Liver (tissue), 8 donors: ENCODE measurements at regions not wholly inside any gene's neighbourhood (a gene's known extent, or its start where the extent isn't known, plus 50 kb on each side); places are given as distances from the start of the nearest gene placed in this dataset.

Source experiments
- DNase-seq: peaks from one replicate; pipeline ENCODE4 v3.0.0-alpha.2; 2017; ENCODE audit warnings: low spot score
- H3K27ac ChIP-seq, 2 donors: one replicate each; pipeline ENCODE4 v1.7.0; 2013; ENCODE audit warnings: inconsistent platforms in 2 of 2, low read length in 2 of 2, control low read depth in 1 of 2, low read depth in 1 of 2, mild to moderate bottlenecking in 1 of 2
- H3K27me3 ChIP-seq, 4 donors: one replicate each; pipeline versions ENCODE4 v1.6.1 to v1.7.0; 2013; ENCODE audit warnings: low read length in 3 of 4, inconsistent platforms in 1 of 4, mild to moderate bottlenecking in 1 of 4, moderate library complexity in 1 of 4; ENCODE audit not compliant: control insufficient read depth in 4 of 4, insufficient read depth in 4 of 4
- H3K36me3 ChIP-seq, 4 donors: one replicate each; pipeline versions ENCODE4 v1.6.1 to v1.7.0; 2013; ENCODE audit warnings: low read length in 3 of 4, mild to moderate bottlenecking in 3 of 4, low read depth in 1 of 4, moderate library complexity in 1 of 4; ENCODE audit not compliant: control insufficient read depth in 4 of 4, insufficient read depth in 3 of 4
- H3K4me1 ChIP-seq, 4 donors: one replicate each; pipeline versions ENCODE4 v1.6.1 to v1.7.0; 2013; ENCODE audit warnings: low read length in 3 of 4, mild to moderate bottlenecking in 3 of 4, moderate library complexity in 1 of 4; ENCODE audit not compliant: control insufficient read depth in 4 of 4, insufficient read depth in 4 of 4
- H3K4me3 ChIP-seq, 3 donors: one replicate each; pipeline versions ENCODE4 v1.6.1 to v1.7.0; 2013; ENCODE audit warnings: low read length in 3 of 3, control low read depth in 1 of 3, low read depth in 1 of 3, mild to moderate bottlenecking in 1 of 3
- H3K9ac ChIP-seq, 2 donors: one replicate each; pipeline ENCODE4 v1.7.0; 2013; ENCODE audit warnings: low read length in 2 of 2, mild to moderate bottlenecking in 2 of 2, moderate library complexity in 2 of 2, control low read depth in 1 of 2, low read depth in 1 of 2
- H3K9me3 ChIP-seq, 4 donors: one replicate each; pipeline versions ENCODE4 v1.6.1 to v1.7.0; 2013; ENCODE audit warnings: low read length in 3 of 4; ENCODE audit not compliant: control insufficient read depth in 4 of 4
- EGR1 ChIP-seq, 2 donors: IDR thresholded peaks; 2 replicates each; pipeline ENCODE4 v1.6.1; 2016 to 2018; ENCODE audit warnings: antibody characterized with exemption in 2 of 2, low read depth in 2 of 2
- FOXA1 ChIP-seq: IDR thresholded peaks from 2 replicates; pipeline ENCODE4 v1.6.1; 2016; ENCODE audit warnings: antibody characterized with exemption
- FOXA2 ChIP-seq: IDR thresholded peaks from 2 replicates; pipeline ENCODE4 v1.6.1; 2016; ENCODE audit warnings: antibody characterized with exemption
- GABPA ChIP-seq, 2 donors: IDR thresholded peaks in 1 of 2; conservative IDR thresholded peaks in 1 of 2; 2 replicates each; pipeline ENCODE4 v1.6.1; 2016; ENCODE audit warnings: antibody characterized with exemption in 2 of 2, mild to moderate bottlenecking in 1 of 2, moderate library complexity in 1 of 2
- HNF4A ChIP-seq, 2 donors: conservative IDR thresholded peaks; 2 replicates each; pipeline ENCODE4 v1.6.1; 2016; ENCODE audit warnings: antibody characterized with exemption in 2 of 2, mild to moderate bottlenecking in 2 of 2
- HNF4G ChIP-seq: IDR thresholded peaks from 2 replicates; pipeline ENCODE4 v1.6.1; 2016; ENCODE audit warnings: antibody characterized with exemption
- JUND ChIP-seq, 2 donors: IDR thresholded peaks; 2 replicates each; pipeline ENCODE4 v1.6.1; 2016; ENCODE audit warnings: antibody characterized with exemption in 2 of 2
- NR2F2 ChIP-seq: IDR thresholded peaks from 2 replicates; pipeline ENCODE4 v1.6.1; 2016; ENCODE audit warnings: antibody characterized with exemption
- RAD21 ChIP-seq, 2 donors: IDR thresholded peaks; 2 replicates each; pipeline ENCODE4 v1.6.1; 2016; ENCODE audit warnings: antibody characterized with exemption in 2 of 2, mild to moderate bottlenecking in 2 of 2
- RXRA ChIP-seq, 2 donors: IDR thresholded peaks; 2 replicates each; pipeline ENCODE4 v1.6.1; 2017 to 2018; ENCODE audit warnings: antibody characterized with exemption in 2 of 2, mild to moderate bottlenecking in 1 of 2
- SP1 ChIP-seq: IDR thresholded peaks from 2 replicates; pipeline ENCODE4 v1.6.1; 2018; ENCODE audit warnings: antibody characterized with exemption, mild to moderate bottlenecking
- TAF1 ChIP-seq: conservative IDR thresholded peaks from 2 replicates; pipeline ENCODE4 v1.6.1; 2016; ENCODE audit warnings: antibody characterized with exemption, mild to moderate bottlenecking
- YY1 ChIP-seq: IDR thresholded peaks from 2 replicates; pipeline ENCODE4 v1.6.1; 2016; ENCODE audit warnings: antibody characterized with exemption, mild to moderate bottlenecking
- WGBS: extraction: QIAGEN DNeasy Blood & Tissue Kit; methylation state at CpG from one replicate; pipeline ENCODE4 v1.1.7; 2013; 5-methylcytosine and 5-hydroxymethylcytosine counted together
- TF ChIP-seq, protein P1 (sequence below): IDR thresholded peaks from 2 replicates; pipeline ENCODE4 v1.6.1; 2016; ENCODE audit warnings: antibody characterized with exemption
- TF ChIP-seq, protein P2 (sequence below): fragments of 150-350 bp; IDR thresholded peaks from 2 replicates; pipeline ENCODE4 v1.5.1; 2017; ENCODE audit warnings: improper control_type of control experiment, low read depth, low read length; ENCODE audit not compliant: missing input control
- TF ChIP-seq, protein P3 (sequence below): IDR thresholded peaks from 2 replicates; pipeline ENCODE4 v1.6.1; 2016; ENCODE audit warnings: antibody characterized with exemption
- TF ChIP-seq, protein P4 (sequence below): IDR thresholded peaks from 2 replicates; pipeline ENCODE4 v1.6.1; 2016; ENCODE audit warnings: antibody characterized with exemption
- donor health status: healthy.
- donor health status: healthy.
- donor health status: healthy.
- donor health status: healthy.
- donor health status: healthy.

DNA sequence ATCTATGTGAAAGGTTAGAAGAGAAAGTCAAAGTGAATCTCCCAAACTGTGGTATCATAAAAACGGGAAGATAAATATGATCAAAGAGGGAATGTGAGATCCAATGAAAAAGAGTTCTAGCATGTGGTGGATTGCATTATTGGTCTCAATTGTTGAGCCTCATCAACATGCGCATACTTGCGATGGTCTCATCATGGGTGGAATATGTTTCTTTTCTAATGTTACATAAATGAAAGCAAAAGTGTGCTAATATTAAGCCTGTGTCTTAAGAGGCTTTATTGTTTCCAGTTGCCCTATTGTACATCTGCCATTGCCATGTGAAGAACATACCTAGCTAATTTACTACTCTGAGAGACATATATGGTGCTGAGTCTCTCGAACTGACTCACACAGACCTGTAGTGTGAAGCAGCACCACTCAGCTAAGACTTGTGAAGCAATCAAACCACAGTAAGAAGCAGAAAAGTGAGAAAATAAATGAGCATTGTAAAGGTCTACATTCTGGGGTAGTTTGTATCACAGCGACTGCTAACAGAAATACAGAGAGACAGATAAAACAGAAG, 645.5 kb upstream of the PCDH15 start:
- Histone ChIP-seq H3K4me3 (no peak overlapping the region), H3K9me3 (no peaks in the 10 kb centered on the region), H3K9ac (no peak overlapping the region), H3K36me3 (no peaks in the 10 kb centered on the region), H3K27me3 (no peaks in the 10 kb centered on the region), H3K27ac (no peak overlapping the region), H3K4me1 (no peaks in the 10 kb centered on the region)
- 82% methylated on average over 5 of the region's 5 CpGs for WGBS
- no peak for TF ChIP-seq GABPA (IDR thresholded peaks at IDR 0.05 in 1 of 2, conservative IDR thresholded peaks at IDR 0.05 in 1 of 2)
- DNase-seq: no peak

DNA sequence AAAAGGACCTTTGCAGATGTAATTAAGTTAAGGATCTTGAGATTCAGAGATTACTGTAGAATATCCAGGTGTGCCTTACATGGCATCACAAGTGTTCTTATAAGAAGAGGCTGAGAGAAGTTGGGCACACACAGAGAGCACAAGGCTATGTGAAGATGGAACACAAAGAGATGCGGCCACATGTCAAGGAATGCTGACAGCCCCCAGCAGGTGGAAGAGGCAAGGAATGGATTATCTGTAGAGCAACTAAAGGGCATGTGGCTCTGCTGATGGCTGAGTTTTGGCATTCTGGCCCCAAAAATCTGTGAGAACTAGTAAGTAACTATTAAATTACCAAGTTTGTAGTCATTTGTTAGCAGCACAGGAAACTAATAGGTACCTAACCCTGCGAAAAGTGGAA, 640.7 kb upstream of the PCDH15 start:
- H3K36me3 ChIP-seq: no peaks in the 10 kb centered on the region
- DNase-seq: no peak
- TF ChIP-seq SP1 (no peak), NR2F2 (no peak), HNF4A (conservative IDR thresholded peaks at IDR 0.05) (no peak), FOXA2 (no peak), YY1 (no peak), RAD21 (IDR thresholded peaks at IDR 0.05) (no peak), HNF4G (no peak), GABPA (IDR thresholded peaks at IDR 0.05 in 1 of 2, conservative IDR thresholded peaks at IDR 0.05 in 1 of 2) (no peak)
- TF ChIP-seq, protein P1, sequence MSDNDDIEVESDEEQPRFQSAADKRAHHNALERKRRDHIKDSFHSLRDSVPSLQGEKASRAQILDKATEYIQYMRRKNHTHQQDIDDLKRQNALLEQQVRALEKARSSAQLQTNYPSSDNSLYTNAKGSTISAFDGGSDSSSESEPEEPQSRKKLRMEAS: no peak
- TF ChIP-seq, protein P2, sequence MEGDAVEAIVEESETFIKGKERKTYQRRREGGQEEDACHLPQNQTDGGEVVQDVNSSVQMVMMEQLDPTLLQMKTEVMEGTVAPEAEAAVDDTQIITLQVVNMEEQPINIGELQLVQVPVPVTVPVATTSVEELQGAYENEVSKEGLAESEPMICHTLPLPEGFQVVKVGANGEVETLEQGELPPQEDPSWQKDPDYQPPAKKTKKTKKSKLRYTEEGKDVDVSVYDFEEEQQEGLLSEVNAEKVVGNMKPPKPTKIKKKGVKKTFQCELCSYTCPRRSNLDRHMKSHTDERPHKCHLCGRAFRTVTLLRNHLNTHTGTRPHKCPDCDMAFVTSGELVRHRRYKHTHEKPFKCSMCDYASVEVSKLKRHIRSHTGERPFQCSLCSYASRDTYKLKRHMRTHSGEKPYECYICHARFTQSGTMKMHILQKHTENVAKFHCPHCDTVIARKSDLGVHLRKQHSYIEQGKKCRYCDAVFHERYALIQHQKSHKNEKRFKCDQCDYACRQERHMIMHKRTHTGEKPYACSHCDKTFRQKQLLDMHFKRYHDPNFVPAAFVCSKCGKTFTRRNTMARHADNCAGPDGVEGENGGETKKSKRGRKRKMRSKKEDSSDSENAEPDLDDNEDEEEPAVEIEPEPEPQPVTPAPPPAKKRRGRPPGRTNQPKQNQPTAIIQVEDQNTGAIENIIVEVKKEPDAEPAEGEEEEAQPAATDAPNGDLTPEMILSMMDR: no peak
- WGBS: 69% methylated on average over 2 of the region's 2 CpGs
- no peaks in the 10 kb centered on the region for H3K4me1 ChIP-seq
- H3K9me3 ChIP-seq: no peaks in the 10 kb centered on the region
- no peaks in the 10 kb centered on the region for H3K27me3 ChIP-seq
- H3K9ac ChIP-seq: no peak overlapping the region
- H3K4me3 ChIP-seq: no peak overlapping the region
- H3K27ac ChIP-seq: no peak overlapping the region

DNA sequence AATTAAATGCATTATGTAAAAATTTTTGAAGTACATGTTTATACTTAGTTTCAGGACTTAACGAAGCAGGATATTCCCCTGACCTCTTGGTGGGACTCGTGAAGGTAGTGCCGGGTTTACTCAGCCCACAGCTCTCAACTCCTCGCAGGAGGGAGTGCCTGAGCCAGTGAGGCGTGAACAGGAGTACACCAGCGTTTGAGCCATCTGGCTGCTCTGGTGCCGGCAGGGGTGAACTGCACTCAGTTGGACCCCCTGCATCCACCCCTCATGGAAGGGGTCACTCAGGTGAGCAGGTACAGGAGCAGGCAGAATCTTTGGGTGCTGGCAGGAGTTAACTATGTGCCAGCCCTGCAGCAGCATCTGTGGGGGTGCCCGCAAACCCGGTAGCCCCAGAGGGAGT, 625.1 kb upstream of the PCDH15 start:
- peaks cover 0 to 2% (median 0%) of the 10 kb centered on the region in 4 donors for H3K9me3 ChIP-seq
- H3K9ac ChIP-seq: no peak overlapping the region
- H3K27me3 ChIP-seq: no peaks in the 10 kb centered on the region
- H3K27ac ChIP-seq: no peak overlapping the region
- H3K4me1 ChIP-seq: no peaks in the 10 kb centered on the region
- no peaks in the 10 kb centered on the region for H3K36me3 ChIP-seq
- DNase-seq: no peak
- no peak overlapping the region for H3K4me3 ChIP-seq
- 80% methylated on average over 9 of the region's 9 CpGs for WGBS
- TF ChIP-seq JUND (IDR thresholded peaks at IDR 0.05) (no peak), HNF4A (conservative IDR thresholded peaks at IDR 0.05) (no peak), TAF1 (no peak), FOXA1 (no peak), EGR1 (IDR thresholded peaks at IDR 0.05; ENCODE audit: low read depth in 2 of 2) (no peak), NR2F2 (no peak), RXRA (IDR thresholded peaks at IDR 0.05) (no peak), SP1 (no peak), YY1 (no peak), GABPA (IDR thresholded peaks at IDR 0.05 in 1 of 2, conservative IDR thresholded peaks at IDR 0.05 in 1 of 2) (no peak), HNF4G (no peak), RAD21 (IDR thresholded peaks at IDR 0.05) (no peak)
- TF ChIP-seq, protein P2: no peak
- TF ChIP-seq, protein P3, sequence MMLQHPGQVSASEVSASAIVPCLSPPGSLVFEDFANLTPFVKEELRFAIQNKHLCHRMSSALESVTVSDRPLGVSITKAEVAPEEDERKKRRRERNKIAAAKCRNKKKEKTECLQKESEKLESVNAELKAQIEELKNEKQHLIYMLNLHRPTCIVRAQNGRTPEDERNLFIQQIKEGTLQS: no peak
- TF ChIP-seq, protein P4, sequence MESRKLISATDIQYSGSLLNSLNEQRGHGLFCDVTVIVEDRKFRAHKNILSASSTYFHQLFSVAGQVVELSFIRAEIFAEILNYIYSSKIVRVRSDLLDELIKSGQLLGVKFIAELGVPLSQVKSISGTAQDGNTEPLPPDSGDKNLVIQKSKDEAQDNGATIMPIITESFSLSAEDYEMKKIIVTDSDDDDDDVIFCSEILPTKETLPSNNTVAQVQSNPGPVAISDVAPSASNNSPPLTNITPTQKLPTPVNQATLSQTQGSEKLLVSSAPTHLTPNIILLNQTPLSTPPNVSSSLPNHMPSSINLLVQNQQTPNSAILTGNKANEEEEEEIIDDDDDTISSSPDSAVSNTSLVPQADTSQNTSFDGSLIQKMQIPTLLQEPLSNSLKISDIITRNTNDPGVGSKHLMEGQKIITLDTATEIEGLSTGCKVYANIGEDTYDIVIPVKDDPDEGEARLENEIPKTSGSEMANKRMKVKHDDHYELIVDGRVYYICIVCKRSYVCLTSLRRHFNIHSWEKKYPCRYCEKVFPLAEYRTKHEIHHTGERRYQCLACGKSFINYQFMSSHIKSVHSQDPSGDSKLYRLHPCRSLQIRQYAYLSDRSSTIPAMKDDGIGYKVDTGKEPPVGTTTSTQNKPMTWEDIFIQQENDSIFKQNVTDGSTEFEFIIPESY: no peak
- TF ChIP-seq, protein P1: no peak
